ENCODE measurements at regions not wholly inside any gene's neighbourhood (a gene's known extent, or its start where the extent isn't known, plus 50 kb on each side); places are given as distances from the start of the nearest gene placed in this dataset.
"Not testable (repeated sequence)": the region's sequence is repeated elsewhere in the genome, so short reads cannot be mapped to it uniquely, and the experiment has no call there.

DNA sequence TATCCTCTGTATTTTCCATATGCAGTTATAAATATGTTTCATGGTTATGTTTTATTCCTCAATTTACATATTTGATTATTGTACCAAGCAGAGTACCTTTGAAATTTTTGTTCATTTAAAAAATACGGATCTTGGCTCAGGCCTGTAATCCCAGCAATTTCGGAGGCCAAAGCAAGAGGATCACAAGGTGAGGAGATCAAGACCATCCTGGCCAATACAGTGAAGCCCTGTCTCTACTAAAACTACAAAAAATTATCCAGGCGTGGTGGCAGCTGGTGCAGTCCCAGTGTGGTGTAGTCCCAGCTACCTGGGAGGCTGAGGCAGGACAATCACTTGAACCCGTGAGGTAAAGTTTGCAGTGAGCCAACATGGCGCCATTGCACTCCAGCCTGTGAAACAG is 251.2 kb upstream of the TPTE start:
- H3K27ac ChIP-seq; DNase-seq (ENCODE audit: low spot score); H3K4me3 ChIP-seq: not testable (repeated sequence)

DNA sequence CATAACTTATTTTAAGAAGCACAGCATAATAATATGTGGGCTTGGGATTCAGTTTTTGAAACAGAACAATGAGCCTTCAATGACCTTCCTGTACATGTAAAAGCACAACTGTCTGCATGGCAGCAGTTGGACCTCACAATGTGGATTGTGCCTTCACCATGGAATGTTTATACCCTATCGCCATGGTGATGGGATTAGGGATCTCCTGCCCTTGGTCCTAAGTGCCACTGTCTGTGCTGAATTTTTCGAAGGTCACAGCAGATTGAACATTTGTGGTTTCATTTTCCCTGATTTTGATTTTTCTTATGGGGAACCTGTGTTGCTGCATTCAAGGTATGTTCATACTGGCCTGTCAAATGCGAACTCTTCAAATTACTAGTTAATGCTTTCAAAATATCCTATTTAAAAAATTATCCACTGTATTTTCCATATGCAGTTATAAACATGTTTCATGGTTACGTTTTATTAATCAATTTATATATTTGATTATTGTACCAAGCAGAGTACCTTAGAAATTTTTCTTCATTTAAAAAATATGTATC is 249.6 kb upstream of the TPTE start:
- peak; percentile 29 for DNase-seq (ENCODE audit: low spot score)
- not testable (repeated sequence) for H3K27ac ChIP-seq, H3K4me3 ChIP-seq

DNA sequence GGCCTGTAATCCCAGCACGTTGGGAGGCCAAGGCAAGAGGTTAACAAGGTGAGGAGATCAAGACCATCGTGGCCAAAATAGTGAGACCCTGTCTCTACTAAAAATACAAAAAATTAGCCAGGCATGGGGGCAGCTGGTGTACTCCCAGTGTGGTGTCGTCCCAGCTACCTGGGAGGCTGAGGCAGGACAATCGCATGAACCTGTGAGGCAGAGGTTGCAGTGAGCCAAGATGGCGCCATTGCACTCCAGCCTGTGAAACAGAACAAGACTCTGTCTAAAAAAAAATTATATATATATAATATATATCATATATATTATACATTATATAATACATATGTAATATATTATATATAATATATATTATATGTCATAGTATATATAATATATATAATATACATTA is 249.2 kb upstream of the TPTE start:
- peak; percentile 38 for DNase-seq (ENCODE audit: low spot score)
- no peak overlapping the region for H3K27ac ChIP-seq
- TF ChIP-seq, protein P1, sequence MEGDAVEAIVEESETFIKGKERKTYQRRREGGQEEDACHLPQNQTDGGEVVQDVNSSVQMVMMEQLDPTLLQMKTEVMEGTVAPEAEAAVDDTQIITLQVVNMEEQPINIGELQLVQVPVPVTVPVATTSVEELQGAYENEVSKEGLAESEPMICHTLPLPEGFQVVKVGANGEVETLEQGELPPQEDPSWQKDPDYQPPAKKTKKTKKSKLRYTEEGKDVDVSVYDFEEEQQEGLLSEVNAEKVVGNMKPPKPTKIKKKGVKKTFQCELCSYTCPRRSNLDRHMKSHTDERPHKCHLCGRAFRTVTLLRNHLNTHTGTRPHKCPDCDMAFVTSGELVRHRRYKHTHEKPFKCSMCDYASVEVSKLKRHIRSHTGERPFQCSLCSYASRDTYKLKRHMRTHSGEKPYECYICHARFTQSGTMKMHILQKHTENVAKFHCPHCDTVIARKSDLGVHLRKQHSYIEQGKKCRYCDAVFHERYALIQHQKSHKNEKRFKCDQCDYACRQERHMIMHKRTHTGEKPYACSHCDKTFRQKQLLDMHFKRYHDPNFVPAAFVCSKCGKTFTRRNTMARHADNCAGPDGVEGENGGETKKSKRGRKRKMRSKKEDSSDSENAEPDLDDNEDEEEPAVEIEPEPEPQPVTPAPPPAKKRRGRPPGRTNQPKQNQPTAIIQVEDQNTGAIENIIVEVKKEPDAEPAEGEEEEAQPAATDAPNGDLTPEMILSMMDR (IDR thresholded peaks at IDR 0.05): no peak
- no peak overlapping the region for H3K4me3 ChIP-seq

DNA sequence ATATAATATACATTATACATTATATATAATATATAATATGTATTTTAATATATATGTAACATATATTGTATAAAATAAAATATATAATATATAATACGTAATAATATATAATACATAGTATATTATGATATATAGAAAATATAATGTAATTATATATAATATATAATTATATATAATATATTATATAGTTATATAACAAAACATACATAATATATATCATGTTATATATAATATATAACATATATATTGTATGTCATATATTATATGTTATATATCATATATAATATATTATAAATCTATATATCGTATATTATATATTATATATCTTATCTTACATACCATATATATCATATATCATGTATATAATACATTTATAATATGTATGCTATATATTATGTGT is 248.2 kb upstream of the TPTE start:
- Histone ChIP-seq H3K27ac (no peak overlapping the region), H3K4me3 (no peak overlapping the region)
- DNase-seq (ENCODE audit: low spot score): no peak
- TF ChIP-seq, protein P1 (IDR thresholded peaks at IDR 0.05): no peak

DNA sequence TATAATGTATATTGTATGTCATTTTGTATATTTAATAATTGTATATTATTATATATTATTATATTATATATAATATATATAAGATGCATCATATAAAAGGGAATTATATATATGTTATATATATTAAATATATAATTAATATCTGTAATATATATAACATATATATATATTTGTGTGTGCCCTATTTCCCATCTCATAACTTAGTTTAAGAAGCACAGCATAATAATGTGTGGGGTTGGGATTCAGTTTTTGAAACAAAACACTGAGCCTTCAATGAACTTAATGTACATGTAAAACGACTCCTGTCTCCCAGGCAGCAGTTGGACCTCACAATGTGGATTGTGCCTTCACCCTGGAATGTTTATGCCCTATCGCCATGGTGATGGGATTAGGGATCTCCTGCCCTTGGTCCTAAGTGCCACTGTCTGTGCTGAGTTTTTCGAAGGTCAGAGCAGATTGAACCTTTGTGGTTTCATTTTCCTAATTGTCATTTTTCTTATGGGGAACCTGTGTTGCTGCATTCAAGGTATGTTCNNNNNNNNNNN is 247.5 kb upstream of the TPTE start:
- DNase-seq (ENCODE audit: low spot score): peak; percentile 62
- H3K4me3 ChIP-seq, H3K27ac ChIP-seq: not testable (repeated sequence)
